ENCODE measurements at regions not wholly inside any gene's neighbourhood (a gene's known extent, or its start where the extent isn't known, plus 50 kb on each side); places are given as distances from the start of the nearest gene placed in this dataset.

GRCh38 chr6:147905711-147906110 lies 397.2 kb downstream of the SAMD5 start:
- DNase-seq = peak; percentile 29
- no peak overlapping the region for H3K27ac ChIP-seq
- H3K27me3 ChIP-seq (replicated peaks) = no peaks in the 10 kb centered on the region
- H3K36me3 ChIP-seq (replicated peaks) = no peaks in the 10 kb centered on the region
- H3K4me3 ChIP-seq (ENCODE audit: low read depth, low read length) = no peak overlapping the region
- no peak for TF ChIP-seq CTCF (IDR thresholded peaks at IDR 0.05; ENCODE audit: low read depth, low read length, missing control alignments)
- in situ Hi-C loops (cut with HindIII; ENCODE audit: low pct_ligation_motif_present, low sequenced_read_pairs) = no loop called here

GRCh38 chr6:147906361-147906760 lies 397.9 kb downstream of the SAMD5 start:
- Histone ChIP-seq H3K27ac (no peak overlapping the region), H3K36me3 (replicated peaks) (no peaks in the 10 kb centered on the region), H3K4me3 (ENCODE audit: low read depth, low read length) (no peak overlapping the region), H3K27me3 (replicated peaks) (no peaks in the 10 kb centered on the region)
- TF ChIP-seq CTCF (IDR thresholded peaks at IDR 0.05; ENCODE audit: low read depth, low read length, missing control alignments) = no peak
- in situ Hi-C loops (cut with HindIII; ENCODE audit: low pct_ligation_motif_present, low sequenced_read_pairs) = no loop called here
- DNase-seq = peak; percentile 51

GRCh38 chr6:147909640-147910039 lies 401.1 kb downstream of the SAMD5 start:
- in situ Hi-C loops (cut with HindIII; ENCODE audit: low pct_ligation_motif_present, low sequenced_read_pairs) = no loop called here
- TF ChIP-seq CTCF (IDR thresholded peaks at IDR 0.05; ENCODE audit: low read depth, low read length, missing control alignments) = no peak
- no peaks in the 10 kb centered on the region for H3K36me3 ChIP-seq (replicated peaks)
- no peak overlapping the region for H3K27ac ChIP-seq
- H3K4me3 ChIP-seq (ENCODE audit: low read depth, low read length) = no peak overlapping the region
- no peaks in the 10 kb centered on the region for H3K27me3 ChIP-seq (replicated peaks)
- DNase-seq = peak; percentile 20

GRCh38 chr6:147910281-147910680 lies 401.8 kb downstream of the SAMD5 start:
- Histone ChIP-seq H3K27me3 (replicated peaks) (no peaks in the 10 kb centered on the region), H3K4me3 (ENCODE audit: low read depth, low read length) (no peak overlapping the region), H3K27ac (no peak overlapping the region), H3K36me3 (replicated peaks) (no peaks in the 10 kb centered on the region)
- no peak for TF ChIP-seq CTCF (IDR thresholded peaks at IDR 0.05; ENCODE audit: low read depth, low read length, missing control alignments)
- in situ Hi-C loops (cut with HindIII; ENCODE audit: low pct_ligation_motif_present, low sequenced_read_pairs) = no loop called here
- no peak for DNase-seq

GRCh38 chr6:147911057-147911456 lies 402.6 kb downstream of the SAMD5 start:
- TF ChIP-seq CTCF (IDR thresholded peaks at IDR 0.05; ENCODE audit: low read depth, low read length, missing control alignments) = no peak
- no peak for DNase-seq
- Histone ChIP-seq H3K27ac (no peak overlapping the region), H3K4me3 (ENCODE audit: low read depth, low read length) (no peak overlapping the region), H3K36me3 (replicated peaks) (no peaks in the 10 kb centered on the region), H3K27me3 (replicated peaks) (no peaks in the 10 kb centered on the region)
- in situ Hi-C loops (cut with HindIII; ENCODE audit: low pct_ligation_motif_present, low sequenced_read_pairs) = no loop called here

- no peaks in the 10 kb centered on the region for H3K27me3 ChIP-seq (replicated peaks)
- no peak overlapping the region for H3K4me3 ChIP-seq (ENCODE audit: low read depth, low read length)
- TF ChIP-seq CTCF (IDR thresholded peaks at IDR 0.05; ENCODE audit: low read depth, low read length, missing control alignments) = no peak
- no peak overlapping the region for H3K27ac ChIP-seq
- no peaks in the 10 kb centered on the region for H3K36me3 ChIP-seq (replicated peaks)
- in situ Hi-C loops (cut with HindIII; ENCODE audit: low pct_ligation_motif_present, low sequenced_read_pairs) = no loop called here
- DNase-seq = no peak
Measured at GRCh38 chr6:147911686-147912085, 403.2 kb downstream of the SAMD5 start.

Measured in brain microvascular endothelial cell (primary cell).